Stomach (tissue), 8 donors: ENCODE measurements at regions not wholly inside any gene's neighbourhood (a gene's known extent, or its start where the extent isn't known, plus 50 kb on each side); places are given as distances from the start of the nearest gene placed in this dataset.

ENCODE experiments used
- DNase-seq, 2 donors: peaks; one replicate each; pipeline versions ENCODE4 v3.0.0 to v3.0.0-alpha.2; 2013 to 2019
- H3K27ac ChIP-seq, 5 donors: fragments of 200-600 bp in 4 of 5; sonication (generic) in 4 of 5; one replicate each; pipeline ENCODE4 v1.5.1; 2013 to 2019; ENCODE audit warnings: mild to moderate bottlenecking in 1 of 5, moderate library complexity in 1 of 5
- H3K27me3 ChIP-seq, 3 donors: fragments of 200-600 bp; sonication (generic); one replicate each; pipeline ENCODE4 v1.5.1; 2017 to 2019; ENCODE audit warnings: mixed run types in 1 of 3
- H3K36me3 ChIP-seq, 4 donors: fragments of 200-600 bp; sonication (generic); 1 replicate in 3 of 4; 2 replicates in 1 of 4; pipeline ENCODE4 v1.5.1; 2016 to 2019
- H3K4me1 ChIP-seq, 4 donors: fragments of 200-600 bp; sonication (generic); one replicate each; pipeline ENCODE4 v1.5.1; 2016 to 2019
- H3K4me3 ChIP-seq, 4 donors: fragments of 200-600 bp; sonication (generic) in 3 of 4; one replicate each; pipeline ENCODE4 v1.5.1; 2016 to 2019; ENCODE audit warnings: mild to moderate bottlenecking in 1 of 4
- H3K9me3 ChIP-seq, 4 donors: fragments of 200-600 bp; sonication (generic); one replicate each; pipeline ENCODE4 v1.5.1; 2016 to 2019
- EP300 ChIP-seq: sonication (generic); formaldehyde crosslinking; IDR thresholded peaks from one replicate; pipeline ENCODE4 v1.6.1; 2017; ENCODE audit warnings: antibody characterized with exemption
- POLR2A ChIP-seq, 4 donors: fragments of 450-650 bp; IDR thresholded peaks; one replicate each; pipeline ENCODE4 v1.6.1; 2016; ENCODE audit warnings: antibody characterized with exemption in 4 of 4, control low read depth in 2 of 4, mild to moderate bottlenecking in 1 of 4, moderate library complexity in 1 of 4
- POLR2AphosphoS5 ChIP-seq, 3 donors: sonication (generic); formaldehyde crosslinking; IDR thresholded peaks; one replicate each; pipeline ENCODE4 v1.6.1; 2016; ENCODE audit warnings: antibody characterized with exemption in 3 of 3
- WGBS, 5 donors: extraction: QIAGEN DNeasy Blood & Tissue Kit in 3 of 5; methylation state at CpG; one replicate each; pipeline versions ENCODE4 v1.1.5 to v1.1.7; 2013 to 2018; 5-methylcytosine and 5-hydroxymethylcytosine counted together
- intact Hi-C: fragments of 100-400 bp; cut with DNase I; formaldehyde crosslinking; loops from one replicate; pipeline ENCODE4 v1.15.1; 2023; ENCODE audit warnings: low total_unique reads
- TF ChIP-seq, protein P1 (sequence below), 7 experiments: fragments of 450-650 bp in 4 of 7; fragments of 200-600 bp in 3 of 7; sonication (generic) in 3 of 7; IDR thresholded peaks; one replicate each; pipeline ENCODE4 v1.5.1; 2016 to 2019; ENCODE audit warnings: antibody characterized with exemption in 7 of 7, control low read depth in 2 of 7, mild to moderate bottlenecking in 1 of 7
- donor health status: healthy with polysubstance abuse.
- donor health status: Bipolar disorder and iron deficiency.
- donor health status: healthy.

DNA sequence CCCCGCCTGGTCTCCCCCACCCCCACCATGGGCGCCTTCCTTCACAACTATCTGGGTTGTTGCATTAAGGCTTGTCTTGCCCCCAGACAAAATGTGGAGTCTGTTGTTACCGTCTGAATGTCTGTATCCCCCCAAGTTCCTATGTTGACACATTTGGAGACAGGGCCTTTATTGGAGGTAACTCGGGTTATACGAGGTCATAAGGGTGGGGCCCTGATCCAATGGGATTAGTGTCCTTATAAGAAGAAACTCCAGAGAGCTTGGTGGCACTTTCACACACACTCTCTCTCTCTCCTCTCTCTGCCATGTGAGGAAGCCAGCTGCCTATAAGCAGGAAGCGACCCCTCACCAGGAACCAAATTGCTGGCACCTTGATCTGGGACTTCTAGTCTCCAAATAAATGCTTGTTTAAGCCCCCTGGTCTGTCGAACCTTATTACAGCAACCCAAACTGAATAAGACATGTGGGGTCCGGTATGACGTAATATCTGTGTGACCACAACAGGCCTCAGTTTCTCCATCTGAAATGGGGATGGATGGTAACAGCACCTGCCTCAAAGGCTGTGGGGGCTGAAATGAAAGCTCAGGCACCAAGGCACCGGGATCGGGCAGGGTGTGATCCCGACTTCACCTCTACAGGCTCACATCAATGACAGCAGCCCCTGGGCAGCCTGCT lies 222.3 kb downstream of the CTTN start:
- H3K36me3 ChIP-seq = no peaks in the 10 kb centered on the region
- 92 to 96% (median 95%) methylated on average over 12 of the region's 12 CpGs for WGBS, 5 donors
- DNase-seq = no peak
- TF ChIP-seq, protein P1, sequence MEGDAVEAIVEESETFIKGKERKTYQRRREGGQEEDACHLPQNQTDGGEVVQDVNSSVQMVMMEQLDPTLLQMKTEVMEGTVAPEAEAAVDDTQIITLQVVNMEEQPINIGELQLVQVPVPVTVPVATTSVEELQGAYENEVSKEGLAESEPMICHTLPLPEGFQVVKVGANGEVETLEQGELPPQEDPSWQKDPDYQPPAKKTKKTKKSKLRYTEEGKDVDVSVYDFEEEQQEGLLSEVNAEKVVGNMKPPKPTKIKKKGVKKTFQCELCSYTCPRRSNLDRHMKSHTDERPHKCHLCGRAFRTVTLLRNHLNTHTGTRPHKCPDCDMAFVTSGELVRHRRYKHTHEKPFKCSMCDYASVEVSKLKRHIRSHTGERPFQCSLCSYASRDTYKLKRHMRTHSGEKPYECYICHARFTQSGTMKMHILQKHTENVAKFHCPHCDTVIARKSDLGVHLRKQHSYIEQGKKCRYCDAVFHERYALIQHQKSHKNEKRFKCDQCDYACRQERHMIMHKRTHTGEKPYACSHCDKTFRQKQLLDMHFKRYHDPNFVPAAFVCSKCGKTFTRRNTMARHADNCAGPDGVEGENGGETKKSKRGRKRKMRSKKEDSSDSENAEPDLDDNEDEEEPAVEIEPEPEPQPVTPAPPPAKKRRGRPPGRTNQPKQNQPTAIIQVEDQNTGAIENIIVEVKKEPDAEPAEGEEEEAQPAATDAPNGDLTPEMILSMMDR (IDR thresholded peaks at IDR 0.05) = no peak
- no peak for TF ChIP-seq POLR2AphosphoS5 (IDR thresholded peaks at IDR 0.05)
- no peak for TF ChIP-seq POLR2A (IDR thresholded peaks at IDR 0.05)
- TF ChIP-seq EP300 = no peak
- no peak overlapping the region for H3K4me3 ChIP-seq
- H3K4me1 ChIP-seq = no peaks in the 10 kb centered on the region
- H3K27me3 ChIP-seq = no peaks in the 10 kb centered on the region
- H3K27ac ChIP-seq = no peak overlapping the region
- peaks cover 2 to 13% (median 7%) of the 10 kb centered on the region in 4 donors for H3K9me3 ChIP-seq
- intact Hi-C loops = no loop called here

DNA sequence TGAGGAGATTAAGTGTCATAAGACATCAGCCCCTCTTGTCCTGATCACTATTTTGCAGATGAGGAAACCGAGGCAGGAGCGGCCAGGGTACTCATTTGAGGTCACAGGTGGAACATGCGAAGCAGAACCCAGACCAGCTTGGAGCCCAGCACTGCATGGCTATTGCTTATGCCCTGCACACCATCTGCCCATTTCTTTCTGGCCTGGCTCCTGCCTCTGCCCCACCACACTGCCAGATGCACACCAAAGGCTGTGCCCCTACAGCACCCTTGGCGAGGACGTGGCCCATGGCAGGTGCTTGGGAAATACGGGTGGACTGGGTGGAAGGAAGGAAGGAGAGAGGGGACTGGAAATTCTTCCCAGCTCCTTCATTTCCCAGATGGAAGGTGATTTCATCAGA lies 222.9 kb downstream of the CTTN start:
- intact Hi-C loops = no loop called here
- peaks cover 0 to under 1% (median 0%) of the 10 kb centered on the region in 3 donors for H3K27me3 ChIP-seq
- 90 to 100% (median 96%) methylated on average over 3 to 6 of the region's 6 CpGs for WGBS, 5 donors

GRCh38 chr11:70622091-70622490 lies 223.8 kb downstream of the CTTN start:
- H3K36me3 ChIP-seq = no peaks in the 10 kb centered on the region
- TF ChIP-seq EP300 (no peak), POLR2AphosphoS5 (IDR thresholded peaks at IDR 0.05) (no peak), POLR2A (IDR thresholded peaks at IDR 0.05) (no peak)
- TF ChIP-seq, protein P1 (IDR thresholded peaks at IDR 0.05) = no peak
- H3K4me3 ChIP-seq = no peak overlapping the region
- peaks cover 0 to under 1% (median 0%) of the 10 kb centered on the region in 4 donors for H3K4me1 ChIP-seq
- WGBS, 5 donors = 92 to 97% (median 96%) methylated on average over 7 to 9 of the region's 9 CpGs
- no peak for DNase-seq
- intact Hi-C loops = no loop called here
- peaks cover 0 to 8% (median 0%) of the 10 kb centered on the region in 3 donors for H3K27me3 ChIP-seq
- no peak overlapping the region for H3K27ac ChIP-seq
- H3K9me3 ChIP-seq = peaks cover 0 to 6% (median 0%) of the 10 kb centered on the region in 4 donors

More for the DNA sequence above, 222.9 kb downstream of the CTTN start:
- no peak for TF ChIP-seq POLR2AphosphoS5 (IDR thresholded peaks at IDR 0.05)
- TF ChIP-seq, protein P1 (IDR thresholded peaks at IDR 0.05) = no peak
- no peak for TF ChIP-seq EP300
- no peak for TF ChIP-seq POLR2A (IDR thresholded peaks at IDR 0.05)
- DNase-seq = no peak
- Histone ChIP-seq H3K4me3 (no peak overlapping the region), H3K27ac (no peak overlapping the region), H3K4me1 (no peaks in the 10 kb centered on the region), H3K9me3 (peaks cover 0 to 7% (median 1%) of the 10 kb centered on the region in 4 donors), H3K36me3 (no peaks in the 10 kb centered on the region)

DNA sequence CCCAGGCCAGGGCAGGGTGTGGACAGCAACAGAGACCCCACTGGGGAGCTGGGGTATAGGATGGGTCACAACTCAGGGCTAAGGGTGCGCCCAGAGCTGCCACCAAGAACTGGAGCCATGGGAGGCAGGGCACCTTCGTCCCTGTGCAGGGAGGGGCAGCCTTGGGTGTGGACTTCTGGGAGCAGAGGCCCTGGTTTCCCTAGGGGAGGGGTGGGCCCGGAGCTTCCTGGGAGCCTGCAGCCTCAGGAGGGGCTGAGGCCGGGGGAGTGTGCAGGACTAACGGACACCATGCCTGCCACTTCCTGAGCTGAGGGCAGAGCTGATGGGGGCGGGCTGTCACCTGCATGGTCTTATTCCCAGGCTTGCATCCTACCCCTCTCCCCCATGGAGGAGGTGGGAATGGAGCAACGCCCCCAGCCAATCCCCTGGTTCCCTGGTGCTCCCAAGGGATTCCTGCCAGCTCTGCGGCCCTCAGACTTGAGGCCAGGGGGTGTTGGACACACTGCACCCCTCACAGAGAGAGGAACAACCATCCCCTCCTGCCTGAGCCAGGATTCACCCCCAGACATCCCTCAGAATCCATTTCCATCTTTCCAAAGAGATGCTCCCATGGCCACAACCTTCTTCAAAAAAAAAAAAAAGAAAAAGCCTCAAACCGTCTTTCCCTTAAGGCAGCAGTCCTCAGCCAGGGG lies 225.7 kb downstream of the CTTN start:
- WGBS, 5 donors = 64 to 78% (median 70%) methylated on average over 5 to 9 of the region's 9 CpGs
- no peak for DNase-seq
- Histone ChIP-seq H3K36me3 (no peaks in the 10 kb centered on the region), H3K27me3 (peaks cover 0 to 15% (median 0%) of the 10 kb centered on the region in 3 donors), H3K4me3 (no peak overlapping the region), H3K9me3 (peaks cover 0 to 6% (median 0%) of the 10 kb centered on the region in 4 donors), H3K27ac (no peak overlapping the region), H3K4me1 (peaks cover 10 to 20% (median 15%) of the 10 kb centered on the region in 4 donors)
- intact Hi-C loops = no loop called here
- TF ChIP-seq POLR2A (IDR thresholded peaks at IDR 0.05) = no peak
